ENCODE measurements at regions not wholly inside any gene's neighbourhood (a gene's known extent, or its start where the extent isn't known, plus 50 kb on each side); places are given as distances from the start of the nearest gene placed in this dataset.

- TF ChIP-seq ZFP3 (CRISPR knock-in tag; IDR thresholded peaks at IDR 0.05) (no peak), ZFP30 (CRISPR knock-in tag; IDR thresholded peaks at IDR 0.05) (no peak), ZNF565 (CRISPR knock-in tag; conservative IDR thresholded peaks at IDR 0.05; ENCODE audit: low read depth) (no peak), BACH2 (CRISPR knock-in tag; IDR thresholded peaks at IDR 0.05; ENCODE audit: borderline replicate concordance) (no peak), ZNF8 (CRISPR knock-in tag; IDR thresholded peaks at IDR 0.05) (no peak), GLIS3 (CRISPR knock-in tag; IDR thresholded peaks at IDR 0.05) (no peak), ISL1 (CRISPR knock-in tag; IDR thresholded peaks at IDR 0.05) (no peak), RARB (CRISPR knock-in tag; IDR thresholded peaks at IDR 0.05) (no peak), PPARA (CRISPR knock-in tag; IDR thresholded peaks at IDR 0.05; ENCODE audit: borderline replicate concordance) (no peak), TSHZ2 (CRISPR knock-in tag; IDR thresholded peaks at IDR 0.05) (no peak), ZNF70 (CRISPR knock-in tag; IDR thresholded peaks at IDR 0.05) (no peak), ARNTL (CRISPR knock-in tag; IDR thresholded peaks at IDR 0.05; ENCODE audit: borderline replicate concordance, low read depth) (no peak)
- TF ChIP-seq, protein P1, sequence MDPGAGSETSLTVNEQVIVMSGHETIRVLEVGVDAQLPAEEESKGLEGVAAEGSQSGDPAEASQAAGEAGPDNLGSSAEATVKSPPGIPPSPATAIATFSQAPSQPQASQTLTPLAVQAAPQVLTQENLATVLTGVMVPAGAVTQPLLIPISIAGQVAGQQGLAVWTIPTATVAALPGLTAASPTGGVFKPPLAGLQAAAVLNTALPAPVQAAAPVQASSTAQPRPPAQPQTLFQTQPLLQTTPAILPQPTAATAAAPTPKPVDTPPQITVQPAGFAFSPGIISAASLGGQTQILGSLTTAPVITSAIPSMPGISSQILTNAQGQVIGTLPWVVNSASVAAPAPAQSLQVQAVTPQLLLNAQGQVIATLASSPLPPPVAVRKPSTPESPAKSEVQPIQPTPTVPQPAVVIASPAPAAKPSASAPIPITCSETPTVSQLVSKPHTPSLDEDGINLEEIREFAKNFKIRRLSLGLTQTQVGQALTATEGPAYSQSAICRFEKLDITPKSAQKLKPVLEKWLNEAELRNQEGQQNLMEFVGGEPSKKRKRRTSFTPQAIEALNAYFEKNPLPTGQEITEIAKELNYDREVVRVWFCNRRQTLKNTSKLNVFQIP (CRISPR knock-in tag; IDR thresholded peaks at IDR 0.05; ENCODE audit: borderline replicate concordance, low read depth) = no peak
These were observed 91.2 kb upstream of the CCZ1B start for GRCh38 chr7:6917258-6917657.
